ENCODE measurements at regions not wholly inside any gene's neighbourhood (a gene's known extent, or its start where the extent isn't known, plus 50 kb on each side); places are given as distances from the start of the nearest gene placed in this dataset.
A peak's percentile ranks its signal among the peaks of the same experiment; 100 is the strongest.

- no peak for DNase-seq (ENCODE audit: low spot score)
Measured at GRCh38 chr1:8267307-8267706, 50.6 kb upstream of the SLC45A1 start.

- no peak for DNase-seq (ENCODE audit: low spot score)
Measured at GRCh38 chr1:8266436-8267165, 51.3 kb upstream of the SLC45A1 start.

DNA sequence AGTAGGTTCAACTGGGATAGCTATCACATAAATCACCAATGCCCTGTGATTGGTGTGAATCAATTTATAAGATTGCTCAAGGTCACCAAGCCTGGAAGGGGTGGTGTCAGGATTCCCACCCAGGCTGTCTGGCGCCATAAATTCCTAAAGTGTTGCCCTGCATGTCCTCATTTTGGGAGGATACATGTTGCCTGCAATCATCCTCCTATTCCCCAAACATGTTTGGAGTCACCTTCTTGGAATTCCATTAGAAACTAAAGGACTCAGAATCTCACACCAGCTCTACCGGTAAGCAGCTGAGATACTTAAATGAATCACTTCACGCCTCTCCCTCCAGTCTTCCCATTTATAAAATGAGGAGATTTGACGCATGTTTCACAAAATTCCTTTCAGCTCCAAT, 54.1 kb upstream of the SLC45A1 start:
- DNase-seq (ENCODE audit: low spot score) = no peak

- no peak for DNase-seq (ENCODE audit: low spot score)
Measured at GRCh38 chr1:8261398-8261762, 56.5 kb upstream of the SLC45A1 start.

GRCh38 chr1:8259498-8260290, 58.2 kb upstream of the SLC45A1 start:
- DNase-seq (ENCODE audit: low spot score) = no peak

GRCh38 chr1:8257621-8258020, 60.3 kb upstream of the SLC45A1 start:
- peak; percentile 43 for DNase-seq (ENCODE audit: low spot score)

DNA sequence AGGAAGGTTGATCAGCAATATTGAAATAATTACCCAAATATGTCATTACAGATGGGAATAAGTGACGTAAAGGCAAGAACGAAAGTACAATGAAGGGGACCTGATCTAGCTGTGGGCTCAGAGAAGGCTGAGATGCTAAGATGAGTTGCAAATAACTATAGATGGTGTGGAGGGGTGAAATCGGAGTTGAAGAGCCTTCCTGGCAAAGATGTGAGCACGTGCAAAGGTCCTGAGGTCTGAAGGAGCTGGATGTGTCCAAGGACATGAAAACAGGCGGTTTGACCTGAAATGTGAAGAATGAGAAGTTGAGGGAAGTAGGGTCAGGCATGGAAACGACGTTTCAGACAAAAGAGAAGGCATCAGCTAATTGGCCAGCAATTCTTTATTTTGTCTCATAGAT, 61.6 kb upstream of the SLC45A1 start:
- no peak for DNase-seq (ENCODE audit: low spot score)

DNA sequence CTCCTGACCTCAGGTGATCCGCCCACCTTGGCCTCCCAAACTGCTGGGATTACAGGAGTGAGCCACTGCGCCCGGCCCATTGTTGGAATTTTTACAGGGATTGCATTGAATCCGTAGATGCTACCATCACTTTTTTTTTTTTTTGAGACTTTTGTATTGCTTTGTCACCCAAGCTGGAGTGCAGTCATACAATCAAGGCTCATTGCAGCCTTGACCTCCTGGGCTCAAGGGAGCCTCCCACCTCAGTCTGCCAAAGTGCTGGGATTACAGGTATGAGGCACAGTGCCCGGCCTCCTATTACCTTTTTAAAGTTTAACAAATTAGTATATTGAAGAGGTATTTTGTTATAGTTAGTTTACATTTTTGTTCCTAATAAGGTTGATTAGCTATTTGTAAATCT, 62.2 kb upstream of the SLC45A1 start:
- DNase-seq (ENCODE audit: low spot score) = no peak

DNA sequence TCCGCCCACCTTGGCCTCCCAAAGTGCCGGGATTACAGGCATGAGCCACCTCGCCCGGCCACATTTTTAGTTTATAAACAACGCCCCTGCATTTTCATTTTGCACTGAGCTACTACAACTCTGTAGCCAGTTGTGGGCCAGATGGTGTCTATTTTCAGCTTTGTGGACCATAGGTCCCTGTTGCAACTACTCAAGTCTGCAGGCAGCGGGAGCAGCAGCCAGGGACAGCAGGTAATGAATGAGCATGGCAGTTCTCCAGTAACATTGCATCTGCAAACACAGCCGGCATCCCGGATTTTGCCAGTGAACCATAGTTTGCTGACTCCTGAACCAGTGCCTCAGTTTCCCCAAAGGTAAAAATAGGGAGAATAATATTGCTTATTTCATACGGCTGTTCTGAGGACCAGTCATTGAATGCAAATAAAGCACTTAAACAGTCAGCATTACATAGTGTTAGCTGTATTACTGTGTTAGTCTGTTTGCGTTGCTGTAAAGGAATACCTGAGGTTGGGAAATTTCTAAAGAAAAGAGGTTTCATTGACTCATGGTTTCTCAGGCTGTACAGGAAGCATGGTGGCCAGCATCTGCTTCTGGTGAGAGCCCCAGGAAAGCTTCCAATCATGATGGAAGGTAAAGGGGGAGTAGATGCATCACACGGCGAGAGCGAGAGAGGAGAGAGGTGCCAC, 65.5 kb upstream of the SLC45A1 start:
- DNase-seq (ENCODE audit: low spot score) = no peak

DNA sequence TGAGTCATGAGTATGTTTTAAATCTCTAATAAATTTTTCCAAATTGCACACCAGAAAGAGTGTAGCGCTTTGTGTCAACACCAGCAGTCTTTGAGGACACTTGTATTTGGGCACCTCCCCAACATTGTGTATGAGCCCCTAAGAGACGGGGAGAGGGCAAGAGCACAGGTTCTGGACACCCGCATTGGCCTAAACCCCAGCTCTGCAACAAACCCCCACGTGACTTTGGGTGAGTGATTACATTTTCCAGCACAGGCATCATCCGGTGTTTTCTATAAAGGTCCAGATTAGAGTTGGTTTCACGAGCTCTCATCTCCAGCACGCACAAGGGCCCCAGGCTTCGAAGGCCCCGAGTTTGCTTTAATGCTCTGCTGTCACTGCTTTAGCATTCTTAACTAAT, 66.3 kb upstream of the SLC45A1 start:
- no peak for DNase-seq (ENCODE audit: low spot score)

DNA sequence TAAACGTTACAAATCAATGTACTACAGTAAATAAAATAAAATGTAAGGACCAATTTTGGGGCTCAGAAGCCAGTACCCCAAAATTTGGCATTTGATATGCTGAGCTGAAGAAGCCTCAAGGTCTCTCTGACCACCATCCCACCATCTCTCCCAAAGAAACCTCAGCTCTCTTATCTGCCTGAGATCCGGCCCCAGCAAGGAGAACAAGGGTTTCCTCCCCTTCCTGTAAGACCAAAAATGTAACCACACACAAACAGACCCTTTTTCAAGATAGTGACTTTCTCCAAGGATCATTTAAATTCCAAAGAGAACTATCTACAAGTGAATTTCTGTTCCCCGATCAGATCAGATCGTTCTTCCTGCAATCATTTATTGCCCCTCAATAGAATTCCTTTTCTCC, 68.1 kb upstream of the SLC45A1 start:
- DNase-seq (ENCODE audit: low spot score) = no peak

GRCh38 chr1:8247811-8248436, 70.0 kb upstream of the SLC45A1 start:
- DNase-seq (ENCODE audit: low spot score) = no peak

GRCh38 chr1:8244304-8244703, 73.6 kb upstream of the SLC45A1 start:
- DNase-seq (ENCODE audit: low spot score) = no peak

DNA sequence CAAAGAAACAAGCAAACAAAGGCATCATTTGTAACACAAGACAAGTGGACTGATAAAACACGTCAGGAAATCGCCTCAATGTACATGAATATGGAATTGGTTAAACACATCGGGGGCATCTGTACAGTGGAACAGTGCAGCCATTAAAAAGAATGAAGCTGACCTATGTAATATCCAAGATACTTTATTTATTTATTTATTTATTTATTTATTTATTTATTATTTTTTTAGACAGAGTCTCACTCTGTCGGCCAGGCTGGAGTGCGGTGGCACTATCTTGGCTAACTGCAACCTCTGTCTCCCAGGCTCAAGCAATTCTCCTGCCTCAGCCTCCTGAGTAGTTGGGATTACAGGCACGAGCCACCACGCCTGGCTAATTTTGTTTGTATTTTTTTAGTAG, 75.4 kb upstream of the SLC45A1 start:
- no peak for DNase-seq (ENCODE audit: low spot score)

GRCh38 chr1:8241417-8242014, 76.4 kb upstream of the SLC45A1 start:
- no peak for DNase-seq (ENCODE audit: low spot score)

GRCh38 chr1:8239306-8240023, 78.4 kb upstream of the SLC45A1 start:
- peak; percentile 78 for DNase-seq (ENCODE audit: low spot score)

DNA sequence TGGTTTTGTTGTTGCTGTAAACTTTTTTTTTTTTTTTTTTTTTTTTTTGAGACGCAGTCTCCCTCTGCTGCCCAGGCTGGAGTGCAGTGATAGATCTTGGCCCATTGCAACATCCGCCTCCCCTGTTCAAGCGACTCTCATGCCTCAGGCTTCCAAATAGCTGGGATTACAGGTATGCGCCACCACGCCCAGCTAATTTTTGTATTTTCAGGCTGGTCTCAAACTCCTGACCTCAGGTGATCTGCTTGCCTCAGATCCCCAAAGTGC, 78.9 kb upstream of the SLC45A1 start:
- peak; percentile 49 for DNase-seq (ENCODE audit: low spot score)

- DNase-seq (ENCODE audit: low spot score) = peak; percentile 86
Measured at GRCh38 chr1:8238141-8239038, 79.5 kb upstream of the SLC45A1 start.

DNA sequence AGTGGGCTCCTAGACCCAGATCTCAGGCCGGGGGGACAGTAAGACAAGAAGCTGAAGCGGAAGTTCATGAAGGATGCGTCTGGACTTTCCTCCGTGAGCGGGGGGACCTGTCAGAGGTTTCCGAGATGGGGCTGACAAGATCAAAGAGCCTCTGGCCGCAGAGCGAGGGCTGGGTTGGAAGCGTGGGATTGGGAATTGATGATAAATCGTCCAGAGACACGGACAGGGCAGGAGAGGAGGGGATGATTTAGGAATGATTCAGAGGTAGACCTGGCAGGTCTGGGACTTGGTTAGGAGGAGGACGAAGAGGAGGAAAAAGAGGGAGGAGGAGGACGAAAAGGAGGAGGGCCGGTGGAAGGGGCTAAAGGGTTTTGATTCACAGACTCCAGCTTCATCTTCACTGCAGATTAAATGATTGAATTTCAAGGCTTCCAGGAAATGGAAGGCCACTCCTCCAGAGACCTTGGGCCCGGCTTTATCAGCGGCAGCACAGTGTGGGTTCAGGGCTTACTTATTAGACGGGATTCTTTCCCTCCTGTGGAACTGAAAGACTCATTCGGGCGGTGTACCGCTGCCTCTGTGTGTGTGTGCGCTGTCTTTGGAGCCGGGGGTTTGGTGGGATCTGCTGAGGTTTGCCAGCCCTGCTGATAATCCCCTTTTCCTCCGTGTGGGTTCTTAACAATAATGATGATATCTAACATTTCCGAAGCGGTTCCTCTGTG, 85.7 kb upstream of the SLC45A1 start:
- DNase-seq (ENCODE audit: low spot score) = peak; percentile 87

DNA sequence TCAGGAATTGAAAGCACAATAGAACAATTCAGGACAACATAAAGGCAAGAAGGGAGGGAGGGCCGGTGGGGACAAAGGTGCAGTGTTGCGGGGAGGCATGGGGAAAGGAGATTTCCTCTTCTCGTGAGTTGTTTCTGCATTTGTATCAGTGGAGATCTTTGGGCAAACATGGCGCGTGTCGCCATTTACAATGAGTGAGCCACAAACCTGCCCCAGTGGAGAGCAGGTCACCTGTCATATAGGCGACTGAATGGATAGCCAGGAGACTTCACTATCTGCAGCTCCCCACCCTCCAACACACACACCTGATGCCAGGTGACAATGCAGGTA, 87.7 kb upstream of the SLC45A1 start:
- DNase-seq (ENCODE audit: low spot score) = no peak

Data from SW480 (cell line).